IMR-90 (cell line): ENCODE measurements at regions not wholly inside any gene's neighbourhood (a gene's known extent, or its start where the extent isn't known, plus 50 kb on each side); places are given as distances from the start of the nearest gene placed in this dataset.

Experiments used
- ATAC-seq: fragments of 200-7000 bp; cut with Tn5 transposase; 2 replicates; pipeline ENCODE4 v1.9.1; 2020; ENCODE audit warnings: low read depth, mild to moderate bottlenecking, moderate library complexity
- BruUV-seq: library from RNA; stranded (reverse); fragments of 400-500 nt; replicated peaks from 2 replicates; lab custom pipeline; 2021; lab: Mats Ljungman, UMichigan
- CTCF ChIA-PET: fragments of 300-600 bp; formaldehyde crosslinking; extraction: SDS; loops from one replicate; lab custom pipeline; 2021; ENCODE audit warnings: antibody characterized with exemption; lab: Yijun Ruan, JAX
- POLR2A ChIA-PET: fragments of 300-600 bp; sonication (Branson Sonifier 250); formaldehyde crosslinking; loops from one replicate; lab custom pipeline; 2022; ENCODE audit warnings: antibody characterized with exemption; ENCODE audit not compliant: unreplicated experiment; lab: Charles Lee
- DNase-seq: peaks from one replicate; pipeline ENCODE4 v3.0.0; 2013
- H2AFZ ChIP-seq: replicated peaks from 2 replicates; pipeline ENCODE3; 2013; ENCODE audit warnings: low read length, mild to moderate bottlenecking; ENCODE audit not compliant: poor library complexity
- H2AK5ac ChIP-seq: 2 replicates; pipeline ENCODE4 v1.6.1; 2013; ENCODE audit warnings: low read depth, low read length, inconsistent platforms
- H2AK9ac ChIP-seq: replicated peaks from 2 replicates; pipeline ENCODE3; 2013; ENCODE audit warnings: mild to moderate bottlenecking, low read depth, low read length, moderate library complexity; ENCODE audit not compliant: poor library complexity
- H2BK120ac ChIP-seq: 2 replicates; pipeline ENCODE4 v1.6.1; 2013; ENCODE audit warnings: low read depth, low read length, inconsistent platforms
- H2BK15ac ChIP-seq: 3 replicates; pipeline ENCODE4 v1.6.1; 2013; ENCODE audit warnings: low read depth, low read length, inconsistent platforms
- H2BK20ac ChIP-seq: 2 replicates; pipeline ENCODE4 v1.6.1; 2013; ENCODE audit warnings: low read depth, mild to moderate bottlenecking, inconsistent platforms, low read length, moderate library complexity
- H2BK5ac ChIP-seq: 2 replicates; pipeline ENCODE4 v1.6.1; 2013; ENCODE audit warnings: mild to moderate bottlenecking, low read depth, low read length, inconsistent platforms; ENCODE audit not compliant: poor library complexity, severe bottlenecking
- H3K14ac ChIP-seq: replicated peaks from 2 replicates; pipeline ENCODE4 v1.6.1; 2013; ENCODE audit warnings: low read depth, low read length, inconsistent platforms
- H3K18ac ChIP-seq: 2 replicates; pipeline ENCODE4 v1.6.1; 2013; ENCODE audit warnings: low read depth, low read length, control low read depth
- H3K23ac ChIP-seq: 2 replicates; pipeline ENCODE4 v1.6.1; 2013; ENCODE audit warnings: low read depth, low read length, inconsistent platforms
- H3K27ac ChIP-seq: 2 replicates; pipeline ENCODE4 v1.5.1; 2013; ENCODE audit warnings: mild to moderate bottlenecking, control low read depth, low read length; ENCODE audit not compliant: insufficient read depth
- H3K27me3 ChIP-seq: 2 replicates; pipeline ENCODE4 v1.6.1; 2013; ENCODE audit warnings: low read length; ENCODE audit not compliant: control insufficient read depth, insufficient read depth
- H3K36me3 ChIP-seq: 2 replicates; pipeline ENCODE4 v1.6.1; 2013; ENCODE audit warnings: low read length, mixed read lengths; ENCODE audit not compliant: control insufficient read depth, insufficient read depth
- H3K4ac ChIP-seq: 2 replicates; pipeline ENCODE4 v1.6.1; 2013; ENCODE audit warnings: low read depth, low read length, inconsistent platforms
- H3K4me1 ChIP-seq: 2 replicates; pipeline ENCODE4 v1.6.1; 2013; ENCODE audit warnings: low read length, mixed read lengths; ENCODE audit not compliant: control insufficient read depth, insufficient read depth
- H3K4me2 ChIP-seq: 2 replicates; pipeline ENCODE4 v1.6.1; 2013; ENCODE audit warnings: low read depth, mild to moderate bottlenecking, control low read depth, low read length, moderate library complexity
- H3K4me3 ChIP-seq: 2 replicates; pipeline ENCODE4 v1.5.1; 2013; ENCODE audit warnings: low read depth, mild to moderate bottlenecking, control low read depth, low read length, moderate library complexity; ENCODE audit not compliant: insufficient read depth
- H3K56ac ChIP-seq: 2 replicates; pipeline ENCODE4 v1.6.1; 2013; ENCODE audit warnings: low read length, inconsistent platforms; ENCODE audit not compliant: insufficient read depth; ENCODE audit errors: extremely low read depth
- H3K79me1 ChIP-seq, 2 experiments: 2 replicates each; pipeline ENCODE4 v1.6.1; 2013; ENCODE audit warnings: low read length in 2 of 2, inconsistent platforms in 1 of 2, low read depth in 1 of 2
- H3K9ac ChIP-seq: 2 replicates; pipeline ENCODE4 v1.6.1; 2013; ENCODE audit warnings: low read depth, low read length, control low read depth
- H3K9me1 ChIP-seq: 2 replicates; pipeline ENCODE4 v1.6.1; 2013; ENCODE audit warnings: low read length, inconsistent platforms; ENCODE audit not compliant: insufficient read depth
- H3K9me3 ChIP-seq: 2 replicates; pipeline ENCODE4 v1.6.1; 2013; ENCODE audit warnings: low read length; ENCODE audit not compliant: control insufficient read depth, insufficient read depth
- H4K20me1 ChIP-seq: 2 replicates; pipeline ENCODE4 v1.6.1; 2013; ENCODE audit warnings: low read length, inconsistent platforms; ENCODE audit not compliant: insufficient read depth
- H4K5ac ChIP-seq: 2 replicates; pipeline ENCODE4 v1.6.1; 2013; ENCODE audit warnings: mild to moderate bottlenecking, low read depth, low read length, control low read depth
- H4K8ac ChIP-seq, 2 experiments: 2 replicates each; pipeline ENCODE4 v1.6.1; 2013; ENCODE audit warnings: low read depth in 2 of 2, low read length in 2 of 2, control low read depth in 1 of 2, inconsistent platforms in 1 of 2
- H4K91ac ChIP-seq: 2 replicates; pipeline ENCODE4 v1.6.1; 2013; ENCODE audit warnings: low read depth, low read length, inconsistent platforms; ENCODE audit not compliant: insufficient read depth
- BHLHE40 ChIP-seq: fragments of 150-350 bp; IDR thresholded peaks from 2 replicates; pipeline ENCODE4 v1.6.1; 2016; ENCODE audit warnings: mild to moderate bottlenecking, low read depth, low read length
- CEBPB ChIP-seq: IDR thresholded peaks from 2 replicates; pipeline ENCODE4 v1.6.1; 2012; ENCODE audit warnings: low read depth, low read length, improper control_type of control experiment
- CHD1 ChIP-seq: IDR thresholded peaks from 2 replicates; pipeline ENCODE4 v1.6.1; 2012; ENCODE audit warnings: low read depth, low read length, improper control_type of control experiment
- CTCF ChIP-seq: conservative IDR thresholded peaks from 2 replicates; pipeline ENCODE4 v1.5.1; 2012; ENCODE audit warnings: mild to moderate bottlenecking, low read depth, low read length, improper control_type of control experiment
- ELK1 ChIP-seq: fragments of 150-350 bp; IDR thresholded peaks from 2 replicates; pipeline ENCODE4 v1.6.1; 2016; ENCODE audit warnings: low read depth, mild to moderate bottlenecking, low read length, moderate library complexity, borderline replicate concordance
- FOS ChIP-seq: fragments of 150-350 bp; IDR thresholded peaks from 2 replicates; pipeline ENCODE4 v1.6.1; 2016; ENCODE audit warnings: low read depth, low read length
- MAFK ChIP-seq: IDR thresholded peaks from 2 replicates; pipeline ENCODE4 v1.6.1; 2012; ENCODE audit warnings: low read depth, low read length, improper control_type of control experiment
- MAZ ChIP-seq: IDR thresholded peaks from 2 replicates; pipeline ENCODE4 v1.6.1; 2012; ENCODE audit warnings: low read depth, mild to moderate bottlenecking, low read length, improper control_type of control experiment, moderate library complexity, borderline replicate concordance
- NFE2L2 ChIP-seq: fragments of 150-350 bp; IDR thresholded peaks from 2 replicates; pipeline ENCODE4 v1.6.1; 2016; ENCODE audit warnings: low read depth, mild to moderate bottlenecking, low read length
- POLR2A ChIP-seq: IDR thresholded peaks from 2 replicates; pipeline ENCODE4 v1.6.1; 2012; ENCODE audit warnings: mild to moderate bottlenecking, low read depth, low read length
- RAD21 ChIP-seq: IDR thresholded peaks from 2 replicates; pipeline ENCODE4 v1.6.1; 2012; ENCODE audit warnings: low read length, improper control_type of control experiment
- RCOR1 ChIP-seq: IDR thresholded peaks from 2 replicates; pipeline ENCODE4 v1.6.1; 2012; ENCODE audit warnings: mild to moderate bottlenecking, low read length, improper control_type of control experiment; ENCODE audit not compliant: insufficient replicate concordance
- RFX5 ChIP-seq: IDR thresholded peaks from 2 replicates; pipeline ENCODE4 v1.8.0; 2012; ENCODE audit warnings: low read depth, mild to moderate bottlenecking, low read length, moderate library complexity
- SMC3 ChIP-seq: fragments of 150-350 bp; IDR thresholded peaks from 2 replicates; pipeline ENCODE4 v1.6.1; 2016; ENCODE audit warnings: low read depth, mild to moderate bottlenecking, antibody characterized with exemption, low read length, moderate library complexity
- USF2 ChIP-seq: fragments of 150-350 bp; IDR thresholded peaks from 2 replicates; pipeline ENCODE4 v1.6.1; 2017; ENCODE audit warnings: mild to moderate bottlenecking, antibody characterized with exemption, low read length, low read depth
- WGBS, 2 experiments: methylation state at CpG; one replicate each; pipeline versions ENCODE4 v1.1.5 to v1.1.7; 2013; ENCODE audit warnings: missing lambda C conversion rate in 2 of 2; ENCODE audit not compliant: insufficient read length in 1 of 2; ENCODE audit errors: extremely low coverage in 2 of 2; 5-methylcytosine and 5-hydroxymethylcytosine counted together
- dilution Hi-C: fragments of 300-500 bp; cut with HindIII; formaldehyde crosslinking; loops from one replicate; pipeline ENCODE4 v1.14.3; 2018; ENCODE audit warnings: low sequenced_read_pairs; ENCODE audit not compliant: unreplicated experiment
- in situ Hi-C: fragments of 300-500 bp; cut with MboI; formaldehyde crosslinking; loops from 3 replicates; pipeline ENCODE4 v1.14.3; 2019; ENCODE audit warnings: low sequenced_read_pairs, inconsistent platforms, mixed read lengths
- intact Hi-C: fragments of 100-400 bp; cut with micrococcal nuclease; formaldehyde crosslinking; loops from 2 replicates; pipeline ENCODE4 v1.10.0; 2022

GRCh38 chr21:32207406-32207716 lies 71.5 kb downstream of the MIS18A start:
- H2AK5ac ChIP-seq = no peak overlapping the region
- H3K9me3 ChIP-seq = no peaks in the 10 kb centered on the region
- no peak overlapping the region for H2AFZ ChIP-seq
- intact Hi-C loops = no loop called here
- H3K27me3 ChIP-seq = peaks cover 2% of the 10 kb centered on the region
- ATAC-seq (no peak), DNase-seq (no peak)
- no peak overlapping the region for H2AK9ac ChIP-seq
- H3K36me3 ChIP-seq = no peaks in the 10 kb centered on the region
- ChIA-PET CTCF (interaction anchor here (0.6 to 0.7 kb wide), 2 partner anchors 62 to 367 kb away, joined by 3 to 5 read pairs; no protein-coding TSS in a partner anchor), POLR2A (no interaction called here)
- H2BK5ac ChIP-seq = no peak overlapping the region
- no peak overlapping the region for H4K5ac ChIP-seq
- H3K18ac ChIP-seq = no peak overlapping the region
- H4K8ac ChIP-seq = no peak overlapping the region
- no peak overlapping the region for H3K9ac ChIP-seq
- dilution Hi-C loops = no loop called here
- H3K4me2 ChIP-seq = no peak overlapping the region
- TF ChIP-seq ELK1 = no peak
- no peak for TF ChIP-seq SMC3
- TF ChIP-seq USF2 = no peak
- no peak for TF ChIP-seq CTCF
- no peak for TF ChIP-seq BHLHE40
- TF ChIP-seq RAD21 = no peak
- no peak for TF ChIP-seq MAFK
- TF ChIP-seq NFE2L2 = no peak
- TF ChIP-seq MAZ = no peak
- no peak for TF ChIP-seq FOS
- no peak for TF ChIP-seq RFX5
- TF ChIP-seq CEBPB = no peak
- TF ChIP-seq POLR2A = no peak
- TF ChIP-seq CHD1 = no peak
- TF ChIP-seq RCOR1 = no peak
- no CpG with 5 or more reads among the region's 2 CpGs for WGBS, 2 experiments
- no peaks in the 10 kb centered on the region for H3K4me1 ChIP-seq
- no peaks in the 10 kb centered on the region for H3K79me1 ChIP-seq
- H3K23ac ChIP-seq = no peak overlapping the region
- no peaks in the 10 kb centered on the region for H3K9me1 ChIP-seq
- no peak overlapping the region for H3K56ac ChIP-seq
- in situ Hi-C loops = no loop called here
- no peak overlapping the region for H3K4me3 ChIP-seq
- H4K20me1 ChIP-seq = no peaks in the 10 kb centered on the region
- H2BK15ac ChIP-seq = no peak overlapping the region
- H2BK20ac ChIP-seq = no peak overlapping the region
- no TSS peak for BruUV-seq
- no peak overlapping the region for H2BK120ac ChIP-seq
- H4K91ac ChIP-seq = no peak overlapping the region
- no peak overlapping the region for H3K14ac ChIP-seq
- no peak overlapping the region for H3K27ac ChIP-seq
- no peak overlapping the region for H3K4ac ChIP-seq
